SK-N-SH (cell line): ENCODE measurements at regions not wholly inside any gene's neighbourhood (a gene's known extent, or its start where the extent isn't known, plus 50 kb on each side); places are given as distances from the start of the nearest gene placed in this dataset.

Source experiments
- CTCF ChIP-seq: fragments of 200-600 bp; sonication (generic); IDR thresholded peaks from 2 replicates; pipeline ENCODE4 v1.6.1; 2017; ENCODE audit warnings: antibody characterized with exemption, mild to moderate bottlenecking, moderate library complexity
- NRF1 ChIP-seq: IDR thresholded peaks from 2 replicates; pipeline ENCODE4 v1.6.1; 2012; ENCODE audit warnings: low read depth, mild to moderate bottlenecking, low read length
- POLR2AphosphoS5 ChIP-seq: IDR thresholded peaks from 2 replicates; pipeline ENCODE4 v1.6.1; 2012; ENCODE audit warnings: low read depth, low read length
- SMC3 ChIP-seq: IDR thresholded peaks from 2 replicates; pipeline ENCODE4 v1.6.1; 2012; ENCODE audit warnings: low read depth, low read length, improper control_type of control experiment
- TAF1 ChIP-seq: IDR thresholded peaks from 2 replicates; pipeline ENCODE4 v1.6.1; 2012; ENCODE audit warnings: low read depth, mild to moderate bottlenecking, low read length, moderate library complexity, borderline replicate concordance

DNA sequence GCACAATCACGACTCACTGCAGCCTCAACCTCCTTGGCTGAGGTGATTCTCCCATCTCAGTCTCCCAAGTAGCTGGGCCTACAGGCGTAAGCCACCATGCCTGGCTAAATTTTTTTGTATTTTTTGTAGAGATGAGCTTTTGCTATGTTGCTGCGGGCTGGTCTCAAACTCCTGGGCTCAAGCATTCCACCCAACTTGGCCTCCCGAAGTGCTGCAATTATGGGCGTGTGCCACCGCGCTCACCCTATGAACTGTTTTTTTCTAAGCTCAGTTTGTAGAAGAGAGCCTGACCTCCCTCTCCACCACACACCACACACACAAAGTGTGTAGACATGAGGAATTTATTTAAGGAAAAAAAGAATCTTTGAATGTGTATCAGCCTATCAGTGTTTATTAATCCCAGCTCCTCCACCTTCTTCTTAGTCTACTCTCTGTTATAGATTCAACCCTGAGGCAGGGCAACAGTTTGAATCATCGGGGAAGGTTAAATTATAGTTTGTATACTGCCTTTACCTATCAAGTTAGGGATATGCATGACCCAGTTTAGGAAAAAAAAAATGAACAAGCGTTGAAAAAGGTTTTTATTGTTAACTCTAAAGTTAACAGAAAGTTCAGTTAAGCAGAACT, 74.1 kb downstream of the PLEKHG1 start:
- TF ChIP-seq TAF1: no peak
- TF ChIP-seq SMC3: no peak
- TF ChIP-seq CTCF: no peak
- TF ChIP-seq NRF1: no peak
- TF ChIP-seq POLR2AphosphoS5: no peak
